ENCODE measurements at regions not wholly inside any gene's neighbourhood (a gene's known extent, or its start where the extent isn't known, plus 50 kb on each side); places are given as distances from the start of the nearest gene placed in this dataset.

DNA sequence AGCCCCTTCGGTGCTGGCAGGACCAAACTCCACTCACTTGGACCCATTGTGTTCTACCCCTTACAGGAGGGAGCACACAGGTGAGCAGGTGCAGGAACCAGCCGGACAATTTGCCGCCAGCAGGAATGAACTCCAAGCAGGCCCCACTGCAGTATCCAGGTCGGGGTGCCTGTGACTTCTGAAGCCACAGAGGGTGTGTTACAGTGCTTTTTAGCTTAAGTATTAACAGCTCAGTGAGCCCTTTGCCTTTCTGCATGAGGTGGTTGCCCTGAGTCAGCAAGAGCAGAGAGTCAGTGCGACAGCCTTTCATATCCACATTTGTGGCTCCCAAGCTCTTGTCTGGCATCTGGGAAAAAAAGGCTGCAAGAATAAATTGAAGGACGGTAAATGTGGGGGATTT, 366.6 kb upstream of the LRRC4C start:
- H3K36me3 ChIP-seq (ENCODE audit: low read depth): no peaks in the 10 kb centered on the region
- H3K27ac ChIP-seq (ENCODE audit: poor library complexity, severe bottlenecking): no peak overlapping the region
- H3K27me3 ChIP-seq (ENCODE audit: insufficient read depth, poor library complexity, severe bottlenecking): no peaks in the 10 kb centered on the region
- no peaks in the 10 kb centered on the region for H3K4me1 ChIP-seq (ENCODE audit: insufficient read depth, poor library complexity, severe bottlenecking)
- H3K9me3 ChIP-seq (ENCODE audit: severe bottlenecking): no peaks in the 10 kb centered on the region
- no peak overlapping the region for H3K4me3 ChIP-seq (ENCODE audit: severe bottlenecking)
- TF ChIP-seq, protein P1, sequence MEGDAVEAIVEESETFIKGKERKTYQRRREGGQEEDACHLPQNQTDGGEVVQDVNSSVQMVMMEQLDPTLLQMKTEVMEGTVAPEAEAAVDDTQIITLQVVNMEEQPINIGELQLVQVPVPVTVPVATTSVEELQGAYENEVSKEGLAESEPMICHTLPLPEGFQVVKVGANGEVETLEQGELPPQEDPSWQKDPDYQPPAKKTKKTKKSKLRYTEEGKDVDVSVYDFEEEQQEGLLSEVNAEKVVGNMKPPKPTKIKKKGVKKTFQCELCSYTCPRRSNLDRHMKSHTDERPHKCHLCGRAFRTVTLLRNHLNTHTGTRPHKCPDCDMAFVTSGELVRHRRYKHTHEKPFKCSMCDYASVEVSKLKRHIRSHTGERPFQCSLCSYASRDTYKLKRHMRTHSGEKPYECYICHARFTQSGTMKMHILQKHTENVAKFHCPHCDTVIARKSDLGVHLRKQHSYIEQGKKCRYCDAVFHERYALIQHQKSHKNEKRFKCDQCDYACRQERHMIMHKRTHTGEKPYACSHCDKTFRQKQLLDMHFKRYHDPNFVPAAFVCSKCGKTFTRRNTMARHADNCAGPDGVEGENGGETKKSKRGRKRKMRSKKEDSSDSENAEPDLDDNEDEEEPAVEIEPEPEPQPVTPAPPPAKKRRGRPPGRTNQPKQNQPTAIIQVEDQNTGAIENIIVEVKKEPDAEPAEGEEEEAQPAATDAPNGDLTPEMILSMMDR (IDR thresholded peaks at IDR 0.05; ENCODE audit: poor library complexity, severe bottlenecking): no peak
- no peak for DNase-seq (ENCODE audit: low spot score)
- no peak for ATAC-seq (ENCODE audit: low read depth)

GRCh38 chr11:41836431-41836830, 377.0 kb upstream of the LRRC4C start:
- Histone ChIP-seq H3K4me3 (ENCODE audit: severe bottlenecking) (no peak overlapping the region), H3K9me3 (ENCODE audit: severe bottlenecking) (no peaks in the 10 kb centered on the region), H3K27me3 (ENCODE audit: insufficient read depth, poor library complexity, severe bottlenecking) (no peaks in the 10 kb centered on the region), H3K27ac (ENCODE audit: poor library complexity, severe bottlenecking) (no peak overlapping the region), H3K36me3 (ENCODE audit: low read depth) (no peaks in the 10 kb centered on the region), H3K4me1 (ENCODE audit: insufficient read depth, poor library complexity, severe bottlenecking) (no peaks in the 10 kb centered on the region)
- TF ChIP-seq, protein P1 (IDR thresholded peaks at IDR 0.05; ENCODE audit: poor library complexity, severe bottlenecking): no peak
- DNase-seq (ENCODE audit: low spot score) (no peak), ATAC-seq (ENCODE audit: low read depth) (no peak)

DNA sequence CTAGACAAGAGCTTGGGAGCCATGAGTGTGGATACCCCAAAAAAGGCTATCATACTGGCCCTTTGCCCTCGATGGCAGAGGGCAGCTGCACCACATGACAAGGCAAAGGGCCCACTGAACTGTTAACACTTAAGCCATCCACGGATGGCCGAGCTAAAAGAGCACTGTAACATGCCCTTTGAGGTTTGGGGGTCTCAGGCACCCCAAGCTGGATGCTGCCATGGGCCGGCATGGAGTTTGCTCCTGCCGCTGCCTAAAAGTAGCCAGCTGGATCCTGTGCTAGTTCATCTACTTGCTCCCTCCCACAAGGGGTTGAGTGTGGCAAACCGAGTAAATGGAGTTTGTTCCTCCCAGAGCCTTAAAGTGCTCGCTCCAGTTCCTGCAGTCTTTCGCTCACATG, 383.2 kb upstream of the LRRC4C start:
- Histone ChIP-seq H3K27ac (ENCODE audit: poor library complexity, severe bottlenecking) (no peak overlapping the region), H3K27me3 (ENCODE audit: insufficient read depth, poor library complexity, severe bottlenecking) (no peaks in the 10 kb centered on the region), H3K36me3 (ENCODE audit: low read depth) (no peaks in the 10 kb centered on the region), H3K4me3 (ENCODE audit: severe bottlenecking) (no peak overlapping the region), H3K9me3 (ENCODE audit: severe bottlenecking) (no peaks in the 10 kb centered on the region), H3K4me1 (ENCODE audit: insufficient read depth, poor library complexity, severe bottlenecking) (no peaks in the 10 kb centered on the region)
- DNase-seq (ENCODE audit: low spot score) (no peak), ATAC-seq (ENCODE audit: low read depth) (no peak)
- TF ChIP-seq, protein P1 (IDR thresholded peaks at IDR 0.05; ENCODE audit: poor library complexity, severe bottlenecking): no peak

DNA sequence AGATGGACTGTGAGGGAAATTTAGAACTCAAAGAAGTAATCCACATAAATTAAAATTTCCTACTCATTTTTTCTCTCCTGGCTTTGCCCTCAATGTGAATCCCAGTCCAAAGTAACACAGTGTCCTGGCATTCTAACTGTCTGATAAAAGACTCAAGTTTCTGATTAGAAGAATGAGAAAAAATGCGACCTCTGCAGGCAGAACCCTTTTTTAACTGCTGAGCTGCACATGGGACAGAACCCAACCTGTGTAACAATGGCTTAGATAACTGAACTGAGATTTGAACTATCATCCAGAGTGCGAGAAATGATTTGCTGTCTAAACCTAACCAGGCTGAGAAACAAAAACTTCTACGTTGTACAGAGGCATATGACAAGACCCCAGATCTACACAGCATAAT, 385.6 kb upstream of the LRRC4C start:
- Histone ChIP-seq H3K27me3 (ENCODE audit: insufficient read depth, poor library complexity, severe bottlenecking) (no peaks in the 10 kb centered on the region), H3K4me1 (ENCODE audit: insufficient read depth, poor library complexity, severe bottlenecking) (no peaks in the 10 kb centered on the region), H3K4me3 (ENCODE audit: severe bottlenecking) (no peak overlapping the region), H3K9me3 (ENCODE audit: severe bottlenecking) (no peaks in the 10 kb centered on the region), H3K36me3 (ENCODE audit: low read depth) (no peaks in the 10 kb centered on the region), H3K27ac (ENCODE audit: poor library complexity, severe bottlenecking) (no peak overlapping the region)
- DNase-seq (ENCODE audit: low spot score) (no peak), ATAC-seq (ENCODE audit: low read depth) (no peak)
- TF ChIP-seq, protein P1 (IDR thresholded peaks at IDR 0.05; ENCODE audit: poor library complexity, severe bottlenecking): no peak

DNA sequence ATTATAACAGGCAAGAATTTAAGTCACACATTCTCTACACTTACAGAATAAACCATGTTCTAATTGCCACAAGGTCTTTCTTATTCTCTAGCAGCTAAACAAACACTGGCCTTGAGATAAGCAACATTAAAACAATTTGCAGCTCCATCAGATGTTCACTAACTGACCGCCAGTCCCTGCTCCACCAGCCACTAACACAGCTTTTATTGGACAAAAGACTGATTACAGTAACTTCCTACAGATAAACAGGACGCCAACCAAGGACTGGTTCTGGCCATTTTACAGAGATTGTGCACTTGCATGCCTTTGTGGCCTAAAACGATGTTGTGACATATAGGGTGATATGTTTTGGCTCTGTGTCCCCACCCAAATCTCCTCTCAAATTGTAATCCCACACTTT, 388.9 kb upstream of the LRRC4C start:
- ATAC-seq (ENCODE audit: low read depth) (no peak), DNase-seq (ENCODE audit: low spot score) (no peak)
- TF ChIP-seq, protein P1 (IDR thresholded peaks at IDR 0.05; ENCODE audit: poor library complexity, severe bottlenecking): no peak
- Histone ChIP-seq H3K36me3 (ENCODE audit: low read depth) (no peaks in the 10 kb centered on the region), H3K27ac (ENCODE audit: poor library complexity, severe bottlenecking) (no peak overlapping the region), H3K9me3 (ENCODE audit: severe bottlenecking) (no peaks in the 10 kb centered on the region), H3K4me3 (ENCODE audit: severe bottlenecking) (no peak overlapping the region), H3K4me1 (ENCODE audit: insufficient read depth, poor library complexity, severe bottlenecking) (no peaks in the 10 kb centered on the region), H3K27me3 (ENCODE audit: insufficient read depth, poor library complexity, severe bottlenecking) (no peaks in the 10 kb centered on the region)
